SU-DHL-6 (cell line): ENCODE measurements at regions not wholly inside any gene's neighbourhood (a gene's known extent, or its start where the extent isn't known, plus 50 kb on each side); places are given as distances from the start of the nearest gene placed in this dataset.

Experiments
- H2AFZ ChIP-seq: fragments of 200-600 bp; sonication (generic); 2 replicates; pipeline ENCODE4 v1.6.1; 2014; ENCODE audit warnings: low read depth, mild to moderate bottlenecking, moderate library complexity, mixed read lengths, antibody characterized with exemption, low read length; ENCODE audit not compliant: severe bottlenecking
- H3F3A ChIP-seq: fragments of 200-600 bp; shearing (Covaris generic); 2 replicates; pipeline ENCODE4 v1.6.0; 2016; ENCODE audit warnings: antibody characterized with exemption, mild to moderate bottlenecking; ENCODE audit not compliant: insufficient read depth
- H3K27ac ChIP-seq: fragments of 200-600 bp; sonication (generic); 2 replicates; pipeline ENCODE4 v1.5.1; 2016; ENCODE audit warnings: low read depth, mild to moderate bottlenecking, low read length, moderate library complexity, mixed read lengths
- H3K27me3 ChIP-seq: fragments of 200-600 bp; sonication (generic), shearing (Covaris generic); 2 replicates; pipeline ENCODE4 v1.6.0; 2014; ENCODE audit warnings: mild to moderate bottlenecking, low read length
- H3K36me3 ChIP-seq: fragments of 200-600 bp; sonication (generic); 2 replicates; pipeline ENCODE4 v1.6.1; 2014; ENCODE audit warnings: mild to moderate bottlenecking, low read length, mixed read lengths
- H3K4me2 ChIP-seq: fragments of 300-600, 200-600 bp; shearing (Covaris generic), sonication (generic); 2 replicates; pipeline ENCODE4 v1.6.0; 2014; ENCODE audit warnings: low read length, low read depth, mild to moderate bottlenecking; ENCODE audit not compliant: poor library complexity, severe bottlenecking
- H3K4me3 ChIP-seq: fragments of 200-600 bp; sonication (generic); 2 replicates; pipeline ENCODE4 v1.5.1; 2014; ENCODE audit warnings: antibody characterized with exemption, low read length, mild to moderate bottlenecking, mixed read lengths; ENCODE audit not compliant: insufficient read depth, poor library complexity, severe bottlenecking
- H3K79me2 ChIP-seq: fragments of 200-600 bp; sonication (generic); 2 replicates; pipeline ENCODE4 v1.6.1; 2014; ENCODE audit warnings: mild to moderate bottlenecking, low read length, moderate library complexity; ENCODE audit not compliant: insufficient read depth
- H3K9ac ChIP-seq: fragments of 200-600 bp; sonication (generic); 2 replicates; pipeline ENCODE4 v1.7.0; 2014; ENCODE audit warnings: mild to moderate bottlenecking, low read length
- H3K9me2 ChIP-seq: fragments of 200-600 bp; sonication (generic); replicated peaks from 2 replicates; pipeline ENCODE4 v1.6.1; 2014; ENCODE audit warnings: low read length; ENCODE audit not compliant: insufficient read depth
- H3K9me3 ChIP-seq: fragments of 200-600 bp; sonication (generic); 2 replicates; pipeline ENCODE4 v1.6.1; 2014; ENCODE audit warnings: low read length, mixed read lengths; ENCODE audit not compliant: insufficient read depth
- H4K20me1 ChIP-seq: fragments of 200-600 bp; sonication (generic); 2 replicates; pipeline ENCODE4 v1.6.1; 2014; ENCODE audit warnings: low read depth, mild to moderate bottlenecking, antibody characterized with exemption, low read length, moderate library complexity, mixed read lengths
- CTCF ChIP-seq: fragments of 200-600 bp; sonication (generic); IDR thresholded peaks from one replicate; pipeline ENCODE4 v1.5.1; 2017; ENCODE audit warnings: antibody characterized with exemption, mild to moderate bottlenecking, low read length, moderate library complexity; ENCODE audit not compliant: insufficient read depth, poor library complexity, severe bottlenecking
- EZH2phosphoT487 ChIP-seq: fragments of 200-600 bp; sonication (generic), shearing (Covaris generic); conservative IDR thresholded peaks from 2 replicates; pipeline ENCODE4 v1.6.1; 2018; ENCODE audit warnings: mild to moderate bottlenecking, antibody characterized with exemption, low read length, moderate library complexity, mixed read lengths

GRCh38 chr13:55347528-55347927, 1793.2 kb upstream of the PRR20A start:
- no peak overlapping the region for H3K4me3 ChIP-seq
- H3K27me3 ChIP-seq = no peaks in the 10 kb centered on the region
- no peaks in the 10 kb centered on the region for H3K36me3 ChIP-seq
- H3F3A ChIP-seq = no peaks in the 10 kb centered on the region
- no peaks in the 10 kb centered on the region for H3K9me3 ChIP-seq
- no peaks in the 10 kb centered on the region for H4K20me1 ChIP-seq
- no peak overlapping the region for H3K4me2 ChIP-seq
- TF ChIP-seq CTCF (no peak), EZH2phosphoT487 (no peak)
- no peak overlapping the region for H3K27ac ChIP-seq
- no peak overlapping the region for H2AFZ ChIP-seq
- H3K79me2 ChIP-seq = no peaks in the 10 kb centered on the region
- H3K9me2 ChIP-seq = no peaks in the 10 kb centered on the region
- H3K9ac ChIP-seq = no peak overlapping the region

GRCh38 chr13:55359067-55359466, 1781.7 kb upstream of the PRR20A start:
- TF ChIP-seq EZH2phosphoT487 = no peak
- no peak for TF ChIP-seq CTCF
- no peaks in the 10 kb centered on the region for H3K27me3 ChIP-seq
- H3K9ac ChIP-seq = no peak overlapping the region
- no peak overlapping the region for H3K4me3 ChIP-seq
- H3K9me2 ChIP-seq = no peaks in the 10 kb centered on the region
- H4K20me1 ChIP-seq = no peaks in the 10 kb centered on the region
- no peaks in the 10 kb centered on the region for H3K9me3 ChIP-seq
- no peaks in the 10 kb centered on the region for H3K79me2 ChIP-seq
- no peak overlapping the region for H3K27ac ChIP-seq
- H3F3A ChIP-seq = no peaks in the 10 kb centered on the region
- no peak overlapping the region for H2AFZ ChIP-seq
- H3K4me2 ChIP-seq = no peak overlapping the region
- H3K36me3 ChIP-seq = no peaks in the 10 kb centered on the region

- no peak overlapping the region for H3K4me2 ChIP-seq
- H3K79me2 ChIP-seq = no peaks in the 10 kb centered on the region
- H3K27me3 ChIP-seq = no peaks in the 10 kb centered on the region
- no peaks in the 10 kb centered on the region for H4K20me1 ChIP-seq
- no peak overlapping the region for H3K4me3 ChIP-seq
- no peak overlapping the region for H2AFZ ChIP-seq
- no peaks in the 10 kb centered on the region for H3K36me3 ChIP-seq
- no peaks in the 10 kb centered on the region for H3K9me3 ChIP-seq
- H3K9me2 ChIP-seq = no peaks in the 10 kb centered on the region
- TF ChIP-seq CTCF (no peak), EZH2phosphoT487 (no peak)
- no peak overlapping the region for H3K9ac ChIP-seq
- H3F3A ChIP-seq = no peaks in the 10 kb centered on the region
- H3K27ac ChIP-seq = no peak overlapping the region
Measured at GRCh38 chr13:55361141-55361540, 1779.6 kb upstream of the PRR20A start.
